CD14-positive monocyte (primary cell): ENCODE measurements at regions not wholly inside any gene's neighbourhood (a gene's known extent, or its start where the extent isn't known, plus 50 kb on each side); places are given as distances from the start of the nearest gene placed in this dataset.

ENCODE experiments used
- DNase-seq, 3 donors: peaks; one replicate each; pipeline ENCODE4 v3.0.0-alpha.2; 2011 to 2022
- H2AFZ ChIP-seq: 2 replicates; pipeline ENCODE4 v1.6.0; 2012; ENCODE audit warnings: mild to moderate bottlenecking, low read depth, low read length, inconsistent platforms; ENCODE audit not compliant: insufficient read depth, poor library complexity, severe bottlenecking
- H3K27ac ChIP-seq, 2 donors: 1 replicate in 1 of 2; 2 replicates in 1 of 2; pipeline ENCODE4 v1.5.1; 2012 to 2013; ENCODE audit warnings: low read length in 2 of 2, control low read depth in 1 of 2, inconsistent platforms in 1 of 2, low read depth in 1 of 2, mild to moderate bottlenecking in 1 of 2
- H3K27me3 ChIP-seq, 2 donors: one replicate each; pipeline versions ENCODE4 v1.6.0 to v1.6.1; 2011 to 2013; ENCODE audit warnings: low read length in 2 of 2; ENCODE audit not compliant: control insufficient read depth in 2 of 2, insufficient read depth in 2 of 2
- H3K36me3 ChIP-seq, 2 donors: replicated peaks in 1 of 2; 1 replicate in 1 of 2; 2 replicates in 1 of 2; pipeline versions ENCODE4 v1.5.1 to v1.6.1; 2012 to 2013; ENCODE audit warnings: low read length in 2 of 2, control low read depth in 1 of 2, inconsistent platforms in 1 of 2, mild to moderate bottlenecking in 1 of 2; ENCODE audit not compliant: insufficient read depth in 2 of 2, control insufficient read depth in 1 of 2
- H3K4me1 ChIP-seq, 2 donors: 1 replicate in 1 of 2; 2 replicates in 1 of 2; pipeline versions ENCODE4 v1.5.1 to v1.6.1; 2012 to 2013; ENCODE audit warnings: low read length in 2 of 2, control low read depth in 1 of 2, inconsistent platforms in 1 of 2, mild to moderate bottlenecking in 1 of 2, moderate library complexity in 1 of 2; ENCODE audit not compliant: insufficient read depth in 2 of 2, control insufficient read depth in 1 of 2
- H3K4me2 ChIP-seq: replicated peaks from 2 replicates; pipeline ENCODE3; 2012; ENCODE audit warnings: low read length, moderate library complexity, mild to moderate bottlenecking; ENCODE audit not compliant: poor library complexity, severe bottlenecking; ENCODE audit errors: extremely low read depth
- H3K4me3 ChIP-seq, 3 experiments: fragments of 200-600 bp in 1 of 3; sonication (generic) in 1 of 3; replicated peaks in 1 of 3; 1 replicate in 2 of 3; 2 replicates in 1 of 3; pipeline ENCODE4 v1.5.1; 2011 to 2013; ENCODE audit warnings: low read length in 3 of 3, mild to moderate bottlenecking in 3 of 3, control low read depth in 2 of 3, low read depth in 2 of 3, inconsistent platforms in 1 of 3, moderate library complexity in 1 of 3
- H3K79me2 ChIP-seq: 2 replicates; pipeline ENCODE4 v1.6.0; 2012; ENCODE audit warnings: mild to moderate bottlenecking, control low read depth, inconsistent platforms, low read length, moderate library complexity; ENCODE audit not compliant: insufficient read depth
- H3K9ac ChIP-seq: 2 replicates; pipeline ENCODE4 v1.6.0; 2017; ENCODE audit warnings: low read length, mild to moderate bottlenecking; ENCODE audit not compliant: insufficient read depth, poor library complexity, severe bottlenecking
- H3K9me3 ChIP-seq, 2 donors: replicated peaks in 1 of 2; 1 replicate in 1 of 2; 2 replicates in 1 of 2; pipeline versions ENCODE4 v1.5.1 to v1.6.1; 2012 to 2013; ENCODE audit warnings: low read length in 2 of 2, control low read depth in 1 of 2; ENCODE audit not compliant: control insufficient read depth in 1 of 2, insufficient read depth in 1 of 2
- H4K20me1 ChIP-seq: 2 replicates; pipeline ENCODE4 v1.6.0; 2012; ENCODE audit warnings: mild to moderate bottlenecking, low read length, control low read depth, moderate library complexity; ENCODE audit not compliant: insufficient read depth
- H3K27ac Mint-ChIP-seq, 7 donors: one replicate each; pipeline ENCODE4 v1.8.0; 2020; ENCODE audit warnings: mild to moderate bottlenecking in 7 of 7, mixed read lengths in 7 of 7, moderate library complexity in 6 of 7, inconsistent platforms in 2 of 7
- H3K27me3 Mint-ChIP-seq, 3 donors: one replicate each; pipeline ENCODE4 v1.8.0; 2021 to 2022; ENCODE audit warnings: low read depth in 3 of 3, mild to moderate bottlenecking in 3 of 3, mixed read lengths in 3 of 3, moderate library complexity in 3 of 3, inconsistent platforms in 1 of 3
- H3K36me3 Mint-ChIP-seq, 2 donors: one replicate each; pipeline ENCODE4 v1.8.0; 2020; ENCODE audit warnings: mixed read lengths in 2 of 2, inconsistent platforms in 1 of 2, mild to moderate bottlenecking in 1 of 2
- H3K4me1 Mint-ChIP-seq: one replicate; pipeline ENCODE4 v1.8.0; 2020; ENCODE audit warnings: mild to moderate bottlenecking, mixed read lengths
- H3K4me3 Mint-ChIP-seq, 2 donors: one replicate each; pipeline ENCODE4 v1.8.0; 2020; ENCODE audit warnings: mild to moderate bottlenecking in 2 of 2, mixed read lengths in 2 of 2, moderate library complexity in 1 of 2
- H3K9me3 Mint-ChIP-seq, 7 donors: one replicate each; pipeline ENCODE4 v1.8.0; 2020 to 2022; ENCODE audit warnings: mixed read lengths in 7 of 7, mild to moderate bottlenecking in 6 of 7, moderate library complexity in 6 of 7, inconsistent platforms in 2 of 7
- WGBS: methylation state at CpG from one replicate; pipeline ENCODE4 v1.1.5; 2013; ENCODE audit warnings: missing lambda C conversion rate; ENCODE audit not compliant: insufficient coverage; 5-methylcytosine and 5-hydroxymethylcytosine counted together
- intact Hi-C, 2 donors: fragments of 100-400 bp; cut with micrococcal nuclease; formaldehyde crosslinking; loops; one replicate each; pipeline versions ENCODE4 v1.15.0 to v1.15.1; 2023
- TF ChIP-seq, protein P1 (sequence below): fragments of 200-600 bp; IDR thresholded peaks from one replicate; pipeline ENCODE4 v1.8.0; 2022; ENCODE audit warnings: antibody characterized with exemption, mild to moderate bottlenecking

DNA sequence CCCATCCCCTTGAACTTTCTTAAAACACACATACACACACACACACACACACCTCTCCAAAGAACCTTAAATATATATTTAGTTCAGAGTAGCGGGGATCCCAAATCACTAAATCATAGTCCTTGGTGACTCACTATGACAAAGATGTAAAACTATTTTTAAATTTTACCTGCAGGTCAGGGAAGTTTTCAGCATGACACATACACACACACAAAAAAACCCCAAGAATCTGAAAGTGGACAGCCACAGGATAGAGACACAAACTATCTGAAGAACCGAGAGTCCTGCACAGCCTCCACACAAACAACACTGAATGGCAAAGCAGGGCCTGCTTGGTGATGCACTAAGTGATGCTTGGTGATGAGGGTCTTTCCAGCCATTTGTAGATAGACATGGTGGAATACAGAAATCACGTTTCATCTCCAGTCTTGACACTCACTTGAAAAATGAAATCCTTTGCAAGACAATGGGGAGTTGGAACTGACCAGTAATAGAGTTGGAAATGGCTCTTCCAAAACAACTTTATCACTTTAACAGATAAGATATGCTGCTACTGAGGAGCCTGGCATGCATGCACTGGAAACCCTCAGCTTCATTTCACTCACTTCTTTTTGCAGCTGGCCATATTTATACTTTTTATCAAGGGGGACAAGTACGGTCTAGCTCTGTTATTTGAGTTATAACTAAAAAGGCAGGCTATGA, 307.3 kb downstream of the RAPGEF2 start:
- H3K4me2 ChIP-seq, result no peak overlapping the region
- Mint-ChIP-seq H3K27me3 (no peaks in the 10 kb centered on the region), H3K36me3 (no peaks in the 10 kb centered on the region), H3K4me1 (no peaks in the 10 kb centered on the region), H3K4me3 (no peak overlapping the region), H3K27ac (no peak overlapping the region), H3K9me3 (peaks cover 0 to 6% (median 2%) of the 10 kb centered on the region in 7 donors)
- H3K79me2 ChIP-seq, result no peaks in the 10 kb centered on the region
- WGBS, result no CpG with 5 or more reads among the region's 4 CpGs
- no peaks in the 10 kb centered on the region for H3K36me3 ChIP-seq
- no peak overlapping the region for H3K9ac ChIP-seq
- no peaks in the 10 kb centered on the region for H3K27me3 ChIP-seq
- TF ChIP-seq, protein P1, sequence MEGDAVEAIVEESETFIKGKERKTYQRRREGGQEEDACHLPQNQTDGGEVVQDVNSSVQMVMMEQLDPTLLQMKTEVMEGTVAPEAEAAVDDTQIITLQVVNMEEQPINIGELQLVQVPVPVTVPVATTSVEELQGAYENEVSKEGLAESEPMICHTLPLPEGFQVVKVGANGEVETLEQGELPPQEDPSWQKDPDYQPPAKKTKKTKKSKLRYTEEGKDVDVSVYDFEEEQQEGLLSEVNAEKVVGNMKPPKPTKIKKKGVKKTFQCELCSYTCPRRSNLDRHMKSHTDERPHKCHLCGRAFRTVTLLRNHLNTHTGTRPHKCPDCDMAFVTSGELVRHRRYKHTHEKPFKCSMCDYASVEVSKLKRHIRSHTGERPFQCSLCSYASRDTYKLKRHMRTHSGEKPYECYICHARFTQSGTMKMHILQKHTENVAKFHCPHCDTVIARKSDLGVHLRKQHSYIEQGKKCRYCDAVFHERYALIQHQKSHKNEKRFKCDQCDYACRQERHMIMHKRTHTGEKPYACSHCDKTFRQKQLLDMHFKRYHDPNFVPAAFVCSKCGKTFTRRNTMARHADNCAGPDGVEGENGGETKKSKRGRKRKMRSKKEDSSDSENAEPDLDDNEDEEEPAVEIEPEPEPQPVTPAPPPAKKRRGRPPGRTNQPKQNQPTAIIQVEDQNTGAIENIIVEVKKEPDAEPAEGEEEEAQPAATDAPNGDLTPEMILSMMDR, result no peak
- H3K4me3 ChIP-seq, result no peak overlapping the region
- no peak overlapping the region for H2AFZ ChIP-seq
- no peaks in the 10 kb centered on the region for H4K20me1 ChIP-seq
- no peaks in the 10 kb centered on the region for H3K4me1 ChIP-seq
- intact Hi-C loops, result no loop called here
- no peak for DNase-seq
- no peaks in the 10 kb centered on the region for H3K9me3 ChIP-seq
- no peak overlapping the region for H3K27ac ChIP-seq

DNA sequence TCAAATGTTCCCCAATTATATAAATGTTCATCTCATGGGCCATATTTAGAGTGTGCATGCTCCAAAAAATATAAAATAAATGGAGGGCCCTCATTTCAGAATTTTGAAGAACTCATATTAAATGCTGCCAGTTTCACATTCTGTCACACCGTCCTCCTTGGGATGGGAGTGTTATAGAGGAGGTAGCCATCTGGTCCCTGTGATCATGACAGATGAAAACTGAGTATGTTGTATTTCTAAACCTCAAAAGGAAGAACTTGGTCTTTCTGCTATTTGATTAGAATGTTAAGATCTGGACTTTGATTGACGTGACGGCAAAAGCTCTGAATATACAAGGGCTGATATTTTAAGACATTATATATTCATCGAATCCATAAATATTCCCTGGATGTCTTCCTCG, 308.0 kb downstream of the RAPGEF2 start:
- no peaks in the 10 kb centered on the region for H3K27me3 Mint-ChIP-seq
- no peaks in the 10 kb centered on the region for H3K36me3 Mint-ChIP-seq
- H4K20me1 ChIP-seq, result no peaks in the 10 kb centered on the region
- H3K27me3 ChIP-seq, result no peaks in the 10 kb centered on the region
- no peaks in the 10 kb centered on the region for H3K4me1 Mint-ChIP-seq
- H3K9ac ChIP-seq, result no peak overlapping the region
- no peaks in the 10 kb centered on the region for H3K36me3 ChIP-seq
- no peak overlapping the region for H3K4me3 Mint-ChIP-seq
- intact Hi-C loops, result no loop called here
- no peak overlapping the region for H3K4me2 ChIP-seq
- no peak overlapping the region for H3K4me3 ChIP-seq
- no peak overlapping the region for H3K27ac ChIP-seq
- H3K9me3 Mint-ChIP-seq, result peaks cover 0 to 9% (median 5%) of the 10 kb centered on the region in 7 donors
- H3K9me3 ChIP-seq, result peaks cover 0 to 4% of the 10 kb centered on the region in 2 donors
- H3K79me2 ChIP-seq, result no peaks in the 10 kb centered on the region
- H2AFZ ChIP-seq, result no peak overlapping the region
- WGBS, result 100% methylated on average over 2 of the region's 5 CpGs
- no peaks in the 10 kb centered on the region for H3K4me1 ChIP-seq
- TF ChIP-seq, protein P1, result no peak
- no peak overlapping the region for H3K27ac Mint-ChIP-seq
- no peak for DNase-seq
